ENCODE measurements at regions not wholly inside any gene's neighbourhood (a gene's known extent, or its start where the extent isn't known, plus 50 kb on each side); places are given as distances from the start of the nearest gene placed in this dataset.

GRCh38 chr1:87933171-87933570 lies 604.5 kb downstream of the LMO4 start:
- TF ChIP-seq CTCF (IDR thresholded peaks at IDR 0.05; ENCODE audit: insufficient read depth, low read length) (no peak), REST (IDR thresholded peaks at IDR 0.05; ENCODE audit: insufficient replicate concordance, low read depth) (no peak), SPI1 (IDR thresholded peaks at IDR 0.05; ENCODE audit: borderline replicate concordance, low read depth) (no peak)

Measured in HL-60 (cell line).